Astrocyte (in vitro differentiated cells and primary cell): ENCODE measurements at regions not wholly inside any gene's neighbourhood (a gene's known extent, or its start where the extent isn't known, plus 50 kb on each side); places are given as distances from the start of the nearest gene placed in this dataset.

Experiments used
- CTCF ChIP-seq: IDR thresholded peaks from 2 replicates; pipeline ENCODE4 v1.5.1; 2011; ENCODE audit warnings: low read depth, mild to moderate bottlenecking, inconsistent platforms, low read length, moderate library complexity; ENCODE audit not compliant: insufficient read depth
- EZH2 ChIP-seq: IDR thresholded peaks from 2 replicates; pipeline ENCODE4 v1.6.1; 2012; ENCODE audit warnings: mild to moderate bottlenecking, low read length, inconsistent platforms; ENCODE audit not compliant: insufficient read depth

- TF ChIP-seq CTCF: no peak
- no peak for TF ChIP-seq EZH2
Observed at GRCh38 chr9:70475211-70475610, 60.8 kb upstream of the KLF9 start.
